Stomach (tissue), 8 donors: ENCODE measurements at regions not wholly inside any gene's neighbourhood (a gene's known extent, or its start where the extent isn't known, plus 50 kb on each side); places are given as distances from the start of the nearest gene placed in this dataset.
A peak's percentile ranks its signal among the peaks of the same experiment; 100 is the strongest.

Source experiments
- DNase-seq, 2 donors: peaks; one replicate each; pipeline versions ENCODE4 v3.0.0 to v3.0.0-alpha.2; 2013 to 2019
- H3K27ac ChIP-seq, 5 donors: fragments of 200-600 bp in 4 of 5; sonication (generic) in 4 of 5; one replicate each; pipeline ENCODE4 v1.5.1; 2013 to 2019; ENCODE audit warnings: mild to moderate bottlenecking in 1 of 5, moderate library complexity in 1 of 5
- H3K27me3 ChIP-seq, 3 donors: fragments of 200-600 bp; sonication (generic); one replicate each; pipeline ENCODE4 v1.5.1; 2017 to 2019; ENCODE audit warnings: mixed run types in 1 of 3
- H3K36me3 ChIP-seq, 4 donors: fragments of 200-600 bp; sonication (generic); 1 replicate in 3 of 4; 2 replicates in 1 of 4; pipeline ENCODE4 v1.5.1; 2016 to 2019
- H3K4me1 ChIP-seq, 4 donors: fragments of 200-600 bp; sonication (generic); one replicate each; pipeline ENCODE4 v1.5.1; 2016 to 2019
- H3K4me3 ChIP-seq, 4 donors: fragments of 200-600 bp; sonication (generic) in 3 of 4; one replicate each; pipeline ENCODE4 v1.5.1; 2016 to 2019; ENCODE audit warnings: mild to moderate bottlenecking in 1 of 4
- H3K9me3 ChIP-seq, 4 donors: fragments of 200-600 bp; sonication (generic); one replicate each; pipeline ENCODE4 v1.5.1; 2016 to 2019
- CTCF ChIP-seq, 7 experiments: fragments of 450-650 bp in 4 of 7; fragments of 200-600 bp in 3 of 7; sonication (generic) in 3 of 7; IDR thresholded peaks; one replicate each; pipeline ENCODE4 v1.5.1; 2016 to 2019; ENCODE audit warnings: antibody characterized with exemption in 7 of 7, control low read depth in 2 of 7, mild to moderate bottlenecking in 1 of 7
- EP300 ChIP-seq: sonication (generic); formaldehyde crosslinking; IDR thresholded peaks from one replicate; pipeline ENCODE4 v1.6.1; 2017; ENCODE audit warnings: antibody characterized with exemption
- POLR2A ChIP-seq, 4 donors: fragments of 450-650 bp; IDR thresholded peaks; one replicate each; pipeline ENCODE4 v1.6.1; 2016; ENCODE audit warnings: antibody characterized with exemption in 4 of 4, control low read depth in 2 of 4, mild to moderate bottlenecking in 1 of 4, moderate library complexity in 1 of 4
- POLR2AphosphoS5 ChIP-seq, 3 donors: sonication (generic); formaldehyde crosslinking; IDR thresholded peaks; one replicate each; pipeline ENCODE4 v1.6.1; 2016; ENCODE audit warnings: antibody characterized with exemption in 3 of 3
- WGBS, 5 donors: extraction: QIAGEN DNeasy Blood & Tissue Kit in 3 of 5; methylation state at CpG; one replicate each; pipeline versions ENCODE4 v1.1.5 to v1.1.7; 2013 to 2018; 5-methylcytosine and 5-hydroxymethylcytosine counted together
- intact Hi-C: fragments of 100-400 bp; cut with DNase I; formaldehyde crosslinking; loops from one replicate; pipeline ENCODE4 v1.15.1; 2023; ENCODE audit warnings: low total_unique reads
- donor health status: healthy with polysubstance abuse.
- donor health status: Bipolar disorder and iron deficiency.
- donor health status: healthy.

- DNase-seq, result no peak
- Histone ChIP-seq H3K4me3 (no peak overlapping the region), H3K27ac (no peak overlapping the region), H3K9me3 (no peaks in the 10 kb centered on the region), H3K27me3 (no peaks in the 10 kb centered on the region), H3K36me3 (no peaks in the 10 kb centered on the region), H3K4me1 (no peaks in the 10 kb centered on the region)
- intact Hi-C loops, result no loop called here
- TF ChIP-seq CTCF (IDR thresholded peaks at IDR 0.05) (no peak), POLR2AphosphoS5 (IDR thresholded peaks at IDR 0.05) (no peak), EP300 (no peak), POLR2A (IDR thresholded peaks at IDR 0.05) (no peak)
- WGBS, 5 donors, result 76 to 80% (median 78%) methylated on average over 4 of the region's 4 CpGs
Measured at GRCh38 chr20:55116598-55116997, 641.2 kb downstream of the DOK5 start.

GRCh38 chr20:55103188-55103587 is 627.8 kb downstream of the DOK5 start:
- TF ChIP-seq EP300 (no peak), POLR2AphosphoS5 (IDR thresholded peaks at IDR 0.05) (peak in 1 of 3 donors; percentile 39), CTCF (IDR thresholded peaks at IDR 0.05) (no peak), POLR2A (IDR thresholded peaks at IDR 0.05) (no peak)
- intact Hi-C loops, result no loop called here
- peak overlapping the region in 1 of 5 donors; percentile 19 for H3K27ac ChIP-seq
- H3K4me3 ChIP-seq, result no peak overlapping the region
- WGBS, 5 donors, result 18 to 46% (median 35%) methylated on average over 2 of the region's 2 CpGs
- peak; percentile 20 to 61 for DNase-seq
- H3K36me3 ChIP-seq, result no peaks in the 10 kb centered on the region
- no peaks in the 10 kb centered on the region for H3K9me3 ChIP-seq
- H3K4me1 ChIP-seq, result no peaks in the 10 kb centered on the region
- H3K27me3 ChIP-seq, result no peaks in the 10 kb centered on the region

GRCh38 chr20:55099251-55099650 is 623.9 kb downstream of the DOK5 start:
- no peak for DNase-seq
- TF ChIP-seq POLR2A (IDR thresholded peaks at IDR 0.05) (no peak), POLR2AphosphoS5 (IDR thresholded peaks at IDR 0.05) (no peak), CTCF (IDR thresholded peaks at IDR 0.05) (no peak), EP300 (no peak)
- no peak overlapping the region for H3K4me3 ChIP-seq
- intact Hi-C loops, result no loop called here
- no peak overlapping the region for H3K27ac ChIP-seq
- 83 to 94% (median 90%) methylated on average over 2 of the region's 2 CpGs for WGBS, 5 donors
- H3K4me1 ChIP-seq, result peaks cover 0 to 12% (median 5%) of the 10 kb centered on the region in 4 donors
- H3K27me3 ChIP-seq, result no peaks in the 10 kb centered on the region
- H3K36me3 ChIP-seq, result no peaks in the 10 kb centered on the region
- H3K9me3 ChIP-seq, result no peaks in the 10 kb centered on the region

GRCh38 chr20:55097621-55098020 is 622.2 kb downstream of the DOK5 start:
- no peak overlapping the region for H3K27ac ChIP-seq
- no peak for DNase-seq
- H3K4me1 ChIP-seq, result peaks cover 0 to 12% (median 5%) of the 10 kb centered on the region in 4 donors
- H3K36me3 ChIP-seq, result no peaks in the 10 kb centered on the region
- H3K27me3 ChIP-seq, result no peaks in the 10 kb centered on the region
- H3K4me3 ChIP-seq, result no peak overlapping the region
- TF ChIP-seq POLR2A (IDR thresholded peaks at IDR 0.05), result no peak
- peaks cover 0 to 2% (median 0%) of the 10 kb centered on the region in 4 donors for H3K9me3 ChIP-seq
- intact Hi-C loops, result no loop called here

GRCh38 chr20:55095745-55096400 is 620.5 kb downstream of the DOK5 start:
- TF ChIP-seq POLR2AphosphoS5 (IDR thresholded peaks at IDR 0.05) (no peak), EP300 (no peak), CTCF (IDR thresholded peaks at IDR 0.05) (no peak), POLR2A (IDR thresholded peaks at IDR 0.05) (no peak)
- no peak overlapping the region for H3K27ac ChIP-seq
- no peak overlapping the region for H3K4me3 ChIP-seq
- H3K4me1 ChIP-seq, result peaks cover 0 to 12% (median 5%) of the 10 kb centered on the region in 4 donors
- 19 to 35% (median 23%) methylated on average over 4 of the region's 4 CpGs for WGBS, 5 donors
- no peaks in the 10 kb centered on the region for H3K27me3 ChIP-seq
- no peaks in the 10 kb centered on the region for H3K36me3 ChIP-seq
- peak in 1 of 2 donors; percentile 51 for DNase-seq
- intact Hi-C loops, result no loop called here
- peaks cover 0 to 2% (median 0%) of the 10 kb centered on the region in 4 donors for H3K9me3 ChIP-seq
